HepG2 (cell line): ENCODE measurements at regions not wholly inside any gene's neighbourhood (a gene's known extent, or its start where the extent isn't known, plus 50 kb on each side); places are given as distances from the start of the nearest gene placed in this dataset.

Source experiments
- ATAC-seq: fragments of 200-7000 bp; cut with Tn5 transposase; 3 replicates; pipeline ENCODE4 v1.9.1; 2020; ENCODE audit warnings: mild to moderate bottlenecking, moderate library complexity
- BruUV-seq: library from RNA; stranded (reverse); fragments of 400-500 nt; replicated peaks from 2 replicates; lab custom pipeline; 2021; lab: Mats Ljungman, UMichigan
- CTCF ChIA-PET: fragments of 300-600 bp; formaldehyde crosslinking; extraction: SDS; loops from one replicate; lab custom pipeline; 2021; ENCODE audit warnings: low total read pairs, inconsistent platforms, low intra/inter-chr PET ratio; lab: Yijun Ruan, JAX
- POLR2A ChIA-PET: fragments of 350-600 bp; sonication (Branson Sonifier 250); formaldehyde crosslinking; loops from one replicate; lab custom pipeline; 2020; ENCODE audit warnings: antibody characterized with exemption, inconsistent platforms; lab: Yijun Ruan, JAX
- DNase-seq: peaks from one replicate; pipeline ENCODE4 v3.0.0-alpha.2; 2015; ENCODE audit warnings: low spot score
- FAIRE-seq: peaks from 3 replicates; lab custom pipeline; 2011; peaks lifted over from hg19 to GRCh38; lab: Jason Lieb, UNC
- H2AFZ ChIP-seq: one replicate; pipeline ENCODE4 v1.6.1; 2011; ENCODE audit warnings: low read length, inconsistent platforms
- H3K27ac ChIP-seq: fragments of 300-600 bp; 3 replicates; pipeline ENCODE4 v1.8.0; 2011; ENCODE audit warnings: mixed run types, mild to moderate bottlenecking, mixed read lengths, low read length, inconsistent platforms; ENCODE audit not compliant: insufficient read depth; ENCODE audit errors: extremely low read length
- H3K27me3 ChIP-seq, 2 experiments: fragments of 200-600 bp in 1 of 2; 2 replicates in 1 of 2; 3 replicates in 1 of 2; pipeline versions ENCODE4 v1.6.0 to v1.8.0; 2011; ENCODE audit warnings: low read length in 2 of 2, mild to moderate bottlenecking in 2 of 2, moderate library complexity in 2 of 2, inconsistent platforms in 1 of 2; ENCODE audit not compliant: insufficient read depth in 2 of 2, control insufficient read depth in 1 of 2
- H3K36me3 ChIP-seq, 2 experiments: fragments of 200-600 bp in 1 of 2; replicated peaks in 1 of 2; 2 replicates in 1 of 2; 3 replicates in 1 of 2; pipeline versions ENCODE4 v1.5.1 to v1.8.0; 2011; ENCODE audit warnings: low read length in 2 of 2, inconsistent platforms in 1 of 2; ENCODE audit not compliant: insufficient read depth in 2 of 2, control insufficient read depth in 1 of 2
- H3K4me1 ChIP-seq: 2 replicates; pipeline ENCODE4 v1.5.1; 2012; ENCODE audit warnings: low read length, inconsistent platforms; ENCODE audit not compliant: insufficient read depth
- H3K4me2 ChIP-seq: 2 replicates; pipeline ENCODE4 v1.6.0; 2011; ENCODE audit warnings: low read depth, low read length, inconsistent platforms
- H3K4me3 ChIP-seq, 3 experiments: fragments of 200-600 bp in 1 of 3; sonication (generic), shearing (Covaris generic) in 1 of 3; replicated peaks in 1 of 3; 2 replicates each; pipeline ENCODE4 v1.5.1; 2011 to 2016; ENCODE audit warnings: low read length in 3 of 3, inconsistent platforms in 2 of 3, low read depth in 2 of 3, mild to moderate bottlenecking in 2 of 3, control low read depth in 1 of 3, mixed read lengths in 1 of 3; ENCODE audit not compliant: insufficient read depth in 1 of 3
- H3K79me2 ChIP-seq: one replicate; pipeline ENCODE4 v1.6.1; 2011; ENCODE audit warnings: low read length, inconsistent platforms; ENCODE audit not compliant: insufficient read depth
- H3K9ac ChIP-seq: 2 replicates; pipeline ENCODE4 v1.6.0; 2011; ENCODE audit warnings: mild to moderate bottlenecking, low read depth, low read length, inconsistent platforms; ENCODE audit not compliant: insufficient read depth
- H3K9me3 ChIP-seq: 2 replicates; pipeline ENCODE4 v1.5.1; 2012; ENCODE audit warnings: mild to moderate bottlenecking, low read length
- H4K20me1 ChIP-seq: 2 replicates; pipeline ENCODE4 v1.6.0; 2011; ENCODE audit warnings: inconsistent platforms, mild to moderate bottlenecking, low read length, moderate library complexity; ENCODE audit not compliant: insufficient read depth
- AKAP8 ChIP-seq: sonication (generic); formaldehyde crosslinking; IDR thresholded peaks from 2 replicates; pipeline ENCODE4 v1.5.1; 2020; ENCODE audit warnings: mild to moderate bottlenecking, missing genetic modification reagents
- HCFC1 ChIP-seq: fragments of 150-350 bp; IDR thresholded peaks from 2 replicates; pipeline ENCODE4 v1.6.1; 2014; ENCODE audit warnings: low read depth, low read length
- KDM4B ChIP-seq: sonication (generic); formaldehyde crosslinking; IDR thresholded peaks from 2 replicates; pipeline ENCODE4 v1.4.0; 2020; ENCODE audit warnings: missing genetic modification reagents
- NAIF1 ChIP-seq: sonication (generic); formaldehyde crosslinking; IDR thresholded peaks from 2 replicates; pipeline ENCODE4 v1.5.0; 2020; ENCODE audit warnings: mild to moderate bottlenecking, missing genetic modification reagents, borderline replicate concordance
- TRAFD1 ChIP-seq: sonication (generic); formaldehyde crosslinking; IDR thresholded peaks from 2 replicates; pipeline ENCODE4 v1.5.1; 2020; ENCODE audit warnings: missing genetic modification reagents, mild to moderate bottlenecking, borderline replicate concordance
- ZNF224 ChIP-seq: sonication (generic); formaldehyde crosslinking; IDR thresholded peaks from 2 replicates; pipeline ENCODE4 v1.5.0; 2020; ENCODE audit warnings: mild to moderate bottlenecking, missing genetic modification reagents
- ZSCAN29 ChIP-seq: sonication (generic); formaldehyde crosslinking; conservative IDR thresholded peaks from 2 replicates; pipeline ENCODE4 v1.4.0; 2020; ENCODE audit warnings: mild to moderate bottlenecking, missing genetic modification reagents
- ZSCAN9 ChIP-seq: IDR thresholded peaks from 2 replicates; pipeline ENCODE4 v1.6.1; 2016; ENCODE audit warnings: borderline replicate concordance
- WGBS: methylation state at CpG from one replicate; pipeline ENCODE4 v1.1.6; 2017; ENCODE audit warnings: low lambda C conversion rate; 5-methylcytosine and 5-hydroxymethylcytosine counted together
- in situ Hi-C: cut with HindIII; loops from 2 replicates; pipeline ENCODE4 v1.10.0; 2017; ENCODE audit warnings: low pct_unique_long_range_greater_than_20kb; ENCODE audit not compliant: extremely low pct_ligation_motif_present
- intact Hi-C: fragments of 100-400 bp; cut with micrococcal nuclease; formaldehyde crosslinking; loops from one replicate; pipeline ENCODE4 v1.10.0; 2022; ENCODE audit not compliant: unreplicated experiment

DNA sequence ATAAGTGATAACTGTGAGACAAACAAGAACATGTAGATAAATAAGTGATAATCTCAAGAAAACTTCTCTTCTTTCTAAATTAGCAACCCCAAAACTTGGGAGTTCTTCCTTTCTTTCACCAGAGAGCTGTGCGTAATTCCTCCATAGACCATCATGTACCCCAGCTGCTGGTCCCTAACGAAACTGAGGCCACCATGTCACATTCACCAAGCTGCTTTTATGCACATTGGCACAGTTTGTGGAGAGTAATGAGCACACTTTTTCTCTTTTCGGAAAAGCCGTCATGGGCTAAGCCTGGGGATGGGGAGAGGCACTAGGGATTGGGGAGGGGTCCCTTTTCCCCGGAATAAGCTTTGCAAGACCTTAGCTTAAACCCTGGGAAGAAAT is 561.4 kb downstream of the BNC2 start:
- FAIRE-seq (no peak), ATAC-seq (no peak), DNase-seq (no peak)
- 18% methylated on average over 5 of the region's 5 CpGs for WGBS
- Histone ChIP-seq H3K27me3 (peaks cover 0 to 2% of the 10 kb centered on the region in 2 experiments; a peak in 3 of 5 replicates), H3K4me3 (no peak overlapping the region), H3K36me3 (no peaks in the 10 kb centered on the region), H4K20me1 (0 out of 2 replicates have a peak, but pooled peaks cover 2% of the 10 kb centered on the region), H3K4me2 (no peak overlapping the region), H3K9me3 (no peaks in the 10 kb centered on the region), H2AFZ (no peak overlapping the region), H3K9ac (no peak overlapping the region), H3K79me2 (no peaks in the 10 kb centered on the region), H3K4me1 (no peaks in the 10 kb centered on the region), H3K27ac (no peak overlapping the region)
- TF ChIP-seq ZSCAN29 (no peak), AKAP8 (CRISPR knock-in tag) (no peak), ZNF224 (CRISPR knock-in tag) (no peak)
- BruUV-seq: no TSS peak
- ChIA-PET POLR2A (no interaction called here), CTCF (no interaction called here)
- intact Hi-C loops: no loop called here
- in situ Hi-C loops: no loop called here

GRCh38 chr9:16309469-16310271 is 560.8 kb downstream of the BNC2 start:
- intact Hi-C loops (no loop called here), in situ Hi-C loops (no loop called here)
- ChIA-PET POLR2A (no interaction called here), CTCF (no interaction called here)
- H3K9me3 ChIP-seq: no peaks in the 10 kb centered on the region
- H3K36me3 ChIP-seq: no peaks in the 10 kb centered on the region
- H3K27me3 ChIP-seq: peaks cover 2% of the 10 kb centered on the region in 2 experiments; a peak in 3 of 5 replicates
- FAIRE-seq (no peak), ATAC-seq (no peak), DNase-seq (no peak)
- H3K4me1 ChIP-seq: no peaks in the 10 kb centered on the region
- H3K4me2 ChIP-seq: no peak overlapping the region
- BruUV-seq: no TSS peak
- TF ChIP-seq ZSCAN9 (no peak), KDM4B (CRISPR knock-in tag) (no peak), TRAFD1 (CRISPR knock-in tag) (no peak), HCFC1 (no peak), NAIF1 (CRISPR knock-in tag) (no peak)
- H2AFZ ChIP-seq: no peak overlapping the region
- 57% methylated on average over 21 of the region's 24 CpGs for WGBS
- no peaks in the 10 kb centered on the region for H3K79me2 ChIP-seq
- no peak overlapping the region for H3K27ac ChIP-seq
- no peak overlapping the region for H3K9ac ChIP-seq
- H3K4me3 ChIP-seq: no peak overlapping the region
- H4K20me1 ChIP-seq: 0 out of 2 replicates have a peak, but pooled peaks cover 2% of the 10 kb centered on the region
